ENCODE measurements at regions not wholly inside any gene's neighbourhood (a gene's known extent, or its start where the extent isn't known, plus 50 kb on each side); places are given as distances from the start of the nearest gene placed in this dataset.

GRCh38 chr18:9017167-9017904 lies 85.2 kb upstream of the NDUFV2 start (continued):
- no peak for TF ChIP-seq ZNF518B (CRISPR knock-in tag; IDR thresholded peaks at IDR 0.05)
- TF ChIP-seq CTCFL (IDR thresholded peaks at IDR 0.05; ENCODE audit: borderline replicate concordance, insufficient read depth, low read depth, low read length, poor library complexity, severe bottlenecking) = no peak
- peak; percentile 90 for TF ChIP-seq HDAC2 (IDR thresholded peaks at IDR 0.05)
- no peak for TF ChIP-seq ELF4 (CRISPR knock-in tag; IDR thresholded peaks at IDR 0.05)
- TF ChIP-seq KDM5B (IDR thresholded peaks at IDR 0.05; ENCODE audit: insufficient replicate concordance, low read depth, low read length) = peak; percentile 79
- TF ChIP-seq BRF1 (IDR thresholded peaks at IDR 0.05; ENCODE audit: borderline replicate concordance, extremely low read depth, insufficient read length) = no peak
- no peak for TF ChIP-seq RB1 (IDR thresholded peaks at IDR 0.05; ENCODE audit: low read depth)
- no peak for TF ChIP-seq ZNF212 (CRISPR knock-in tag; IDR thresholded peaks at IDR 0.05)
- peak; percentile 78 for TF ChIP-seq JUNB (CRISPR knock-in tag; conservative IDR thresholded peaks at IDR 0.05)
- peak; percentile 45; the same call in 1 of the 2 replicates for TF ChIP-seq NFATC3 (IDR thresholded peaks at IDR 0.05)
- peak; percentile 69 for TF ChIP-seq FOS (IDR thresholded peaks at IDR 0.05; ENCODE audit: extremely low read depth, insufficient read length)
- TF ChIP-seq ZNF644 (tag; IDR thresholded peaks at IDR 0.05; ENCODE audit: low read depth) = peak; percentile 74; the same call in 1 of the 2 replicates
- TF ChIP-seq ZNF263 (CRISPR knock-in tag; IDR thresholded peaks at IDR 0.05; ENCODE audit: borderline replicate concordance) = peak; percentile 80
- TF ChIP-seq ESRRA (IDR thresholded peaks at IDR 0.05; ENCODE audit: borderline replicate concordance, low read depth) = 0 out of 2 replicates have a peak, but pooled peaks have one; percentile 4
- peak; percentile 89; the same call in 1 of the 2 replicates for TF ChIP-seq ZNF395 (CRISPR knock-in tag; IDR thresholded peaks at IDR 0.05)
- TF ChIP-seq TBP (optimal IDR thresholded peaks at IDR 0.05; ENCODE audit: low read depth, low read length) = peak; percentile 66
- TF ChIP-seq ZNF449 (CRISPR knock-in tag; IDR thresholded peaks at IDR 0.05) = 0 out of 2 replicates have a peak, but pooled peaks have one; percentile 15

Data from K562 (cell line).